Keratinocyte (primary cell): ENCODE measurements at regions not wholly inside any gene's neighbourhood (a gene's known extent, or its start where the extent isn't known, plus 50 kb on each side); places are given as distances from the start of the nearest gene placed in this dataset.

Experiments
- DNase-seq: peaks from one replicate; pipeline ENCODE4 v3.0.0-alpha.2; 2011; ENCODE audit warnings: low read depth, missing footprints, low spot score
- FAIRE-seq: peaks from 2 replicates; lab custom pipeline; 2011; peaks lifted over from hg19 to GRCh38; lab: Jason Lieb, UNC
- H2AFZ ChIP-seq: 2 replicates; pipeline ENCODE4 v1.6.0; 2012; ENCODE audit warnings: low read length, control low read depth, inconsistent platforms; ENCODE audit not compliant: control insufficient read depth
- H3K27ac ChIP-seq: 2 replicates; pipeline ENCODE4 v1.5.1; 2011; ENCODE audit warnings: low read length; ENCODE audit not compliant: control insufficient read depth, insufficient read depth
- H3K27me3 ChIP-seq: 3 replicates; pipeline ENCODE4 v1.6.0; 2011; ENCODE audit warnings: low read length; ENCODE audit not compliant: control insufficient read depth, insufficient read depth; ENCODE audit errors: extremely low read depth
- H3K36me3 ChIP-seq, 2 experiments: 2 replicates in 1 of 2; 3 replicates in 1 of 2; pipeline ENCODE4 v1.5.1; 2011; ENCODE audit warnings: low read length in 2 of 2, mild to moderate bottlenecking in 1 of 2; ENCODE audit not compliant: control insufficient read depth in 2 of 2, insufficient read depth in 2 of 2; ENCODE audit errors: extremely low read depth in 1 of 2
- H3K4me1 ChIP-seq: 3 replicates; pipeline ENCODE4 v1.5.1; 2011; ENCODE audit warnings: low read length; ENCODE audit not compliant: control insufficient read depth, insufficient read depth; ENCODE audit errors: extremely low read depth
- H3K4me2 ChIP-seq: 3 replicates; pipeline ENCODE4 v1.6.0; 2011; ENCODE audit warnings: low read depth, low read length; ENCODE audit not compliant: control insufficient read depth, insufficient read depth; ENCODE audit errors: extremely low read depth
- H3K4me3 ChIP-seq, 3 experiments: fragments of 200-600 bp in 1 of 3; sonication (generic) in 1 of 3; 2 replicates in 2 of 3; 3 replicates in 1 of 3; pipeline ENCODE4 v1.5.1; 2011 to 2016; ENCODE audit warnings: low read length in 3 of 3, mild to moderate bottlenecking in 3 of 3, control low read depth in 2 of 3, inconsistent platforms in 1 of 3, low read depth in 1 of 3, mixed read lengths in 1 of 3, mixed run types in 1 of 3, moderate library complexity in 1 of 3; ENCODE audit not compliant: control insufficient read depth in 2 of 3, insufficient read depth in 2 of 3; ENCODE audit errors: extremely low read depth in 1 of 3
- H3K79me2 ChIP-seq: 2 replicates; pipeline ENCODE4 v1.6.0; 2012; ENCODE audit warnings: low read length; ENCODE audit not compliant: control insufficient read depth, insufficient read depth
- H3K9ac ChIP-seq: 3 replicates; pipeline ENCODE4 v1.6.0; 2011; ENCODE audit warnings: low read length; ENCODE audit not compliant: control insufficient read depth, insufficient read depth; ENCODE audit errors: extremely low read depth
- H3K9me1 ChIP-seq: 3 replicates; pipeline ENCODE4 v1.6.0; 2011; ENCODE audit warnings: low read length; ENCODE audit not compliant: control insufficient read depth, insufficient read depth; ENCODE audit errors: extremely low read depth
- H3K9me3 ChIP-seq: 2 replicates; pipeline ENCODE4 v1.5.1; 2012; ENCODE audit warnings: low read depth, low read length; ENCODE audit not compliant: control insufficient read depth
- H4K20me1 ChIP-seq: 3 replicates; pipeline ENCODE4 v1.6.0; 2011; ENCODE audit warnings: low read length; ENCODE audit not compliant: control insufficient read depth, insufficient read depth; ENCODE audit errors: extremely low read depth
- CTCF ChIP-seq, 3 experiments: IDR thresholded peaks in 1 of 3; conservative IDR thresholded peaks in 1 of 3; optimal IDR thresholded peaks in 1 of 3; 2 replicates in 2 of 3; 3 replicates in 1 of 3; pipeline versions ENCODE3 to v1.5.1; 2011; ENCODE audit warnings: low read length in 3 of 3, mild to moderate bottlenecking in 3 of 3, moderate library complexity in 2 of 3, control low read depth in 1 of 3, inconsistent platforms in 1 of 3; ENCODE audit not compliant: insufficient read depth in 2 of 3; ENCODE audit errors: extremely low read depth in 1 of 3
- EZH2 ChIP-seq: IDR thresholded peaks from one replicate; pipeline ENCODE4 v1.6.1; 2012; ENCODE audit warnings: inconsistent platforms, mild to moderate bottlenecking, low read length, moderate library complexity
- dilution Hi-C: fragments of 300-500 bp; cut with MboI; formaldehyde crosslinking; loops from one replicate; pipeline ENCODE4 v1.7.0; 2020; ENCODE audit warnings: low sequenced_read_pairs; ENCODE audit not compliant: extremely low pct_ligation_motif_present

GRCh38 chr4:53905941-53906377 lies 158.4 kb downstream of the CHIC2 start:
- Histone ChIP-seq H3K9ac (no peak overlapping the region), H3K79me2 (no peaks in the 10 kb centered on the region), H2AFZ (peak overlapping the region; percentile 80), H3K9me3 (no peaks in the 10 kb centered on the region), H3K36me3 (no peaks in the 10 kb centered on the region), H3K4me2 (peak overlapping the region; percentile 84), H3K4me3 (peak overlapping the region in 2 of 3 experiments; percentile 7 to 29), H3K9me1 (no peaks in the 10 kb centered on the region), H3K27me3 (no peaks in the 10 kb centered on the region), H3K27ac (no peak overlapping the region), H4K20me1 (no peaks in the 10 kb centered on the region), H3K4me1 (peaks cover 36% of the 10 kb centered on the region)
- no peak for DNase-seq
- TF ChIP-seq CTCF (optimal IDR thresholded peaks at IDR 0.05 in 1 of 3, IDR thresholded peaks at IDR 0.05 in 1 of 3, conservative IDR thresholded peaks at IDR 0.05 in 1 of 3; ENCODE audit: extremely low read depth in 1 of 3, insufficient read depth in 2 of 3, low read length in 3 of 3) (no peak), EZH2 (no peak)
- dilution Hi-C loops, result no loop called here
- peak; percentile 88 for FAIRE-seq

DNA sequence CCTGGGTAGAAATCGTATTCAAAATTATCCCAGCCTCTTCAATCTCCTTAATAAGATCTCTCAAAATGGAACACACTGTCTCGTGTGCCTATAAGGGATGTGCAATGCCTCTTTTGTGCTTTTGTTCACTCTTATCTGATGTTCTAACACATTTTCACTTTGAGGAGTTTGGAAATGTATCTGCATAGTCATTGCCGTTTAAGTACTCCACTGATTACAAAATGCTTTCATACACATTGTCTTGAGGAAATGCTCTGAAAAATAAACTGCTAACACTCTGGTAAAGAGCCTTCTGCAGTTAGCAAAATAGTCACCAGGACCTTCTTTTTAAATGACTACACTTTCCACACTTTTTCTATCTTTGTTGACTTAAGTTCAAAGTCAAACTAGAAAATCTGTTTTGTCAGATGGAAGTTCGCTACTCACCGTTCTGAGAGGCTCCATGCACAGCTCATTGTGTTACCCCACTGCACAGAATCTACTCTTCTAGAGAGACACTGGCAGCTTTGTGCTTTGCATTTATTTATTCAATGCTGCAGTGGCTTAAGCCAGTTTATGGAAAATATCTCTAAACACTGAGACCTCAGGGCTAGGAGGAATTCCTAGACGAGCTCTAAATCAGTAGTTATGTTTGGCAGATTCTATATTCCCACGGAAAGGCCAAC lies 159.0 kb downstream of the CHIC2 start:
- FAIRE-seq (no peak), DNase-seq (no peak)
- Histone ChIP-seq H3K9me3 (no peaks in the 10 kb centered on the region), H3K4me2 (no peak overlapping the region), H3K36me3 (no peaks in the 10 kb centered on the region), H3K4me1 (peaks cover 36% of the 10 kb centered on the region), H2AFZ (no peak overlapping the region), H3K4me3 (no peak overlapping the region), H3K27me3 (no peaks in the 10 kb centered on the region), H3K27ac (no peak overlapping the region), H3K9ac (no peak overlapping the region), H4K20me1 (no peaks in the 10 kb centered on the region), H3K9me1 (no peaks in the 10 kb centered on the region), H3K79me2 (no peaks in the 10 kb centered on the region)
- dilution Hi-C loops, result no loop called here
- no peak for TF ChIP-seq CTCF (optimal IDR thresholded peaks at IDR 0.05 in 1 of 3, IDR thresholded peaks at IDR 0.05 in 1 of 3, conservative IDR thresholded peaks at IDR 0.05 in 1 of 3; ENCODE audit: extremely low read depth in 1 of 3, insufficient read depth in 2 of 3, low read length in 3 of 3)
- TF ChIP-seq EZH2, result no peak
